LNCaP clone FGC (cell line): ENCODE measurements at regions not wholly inside any gene's neighbourhood (a gene's known extent, or its start where the extent isn't known, plus 50 kb on each side); places are given as distances from the start of the nearest gene placed in this dataset.
"Not testable (repeated sequence)": the region's sequence is repeated elsewhere in the genome, so short reads cannot be mapped to it uniquely, and the experiment has no call there.

Source experiments
- DNase-seq: peaks from one replicate; pipeline ENCODE4 v3.0.0-alpha.2; 2011; ENCODE audit warnings: low read depth
- H3K4me3 ChIP-seq: 2 replicates; pipeline ENCODE4 v1.5.1; 2011; ENCODE audit warnings: mild to moderate bottlenecking, low read depth, low read length, control low read depth
- CTCF ChIP-seq: IDR thresholded peaks from 2 replicates; pipeline ENCODE4 v1.5.1; 2012; ENCODE audit warnings: mild to moderate bottlenecking; ENCODE audit not compliant: control insufficient read depth, insufficient read depth; ENCODE audit errors: extremely low read depth

- peak; percentile 87 for TF ChIP-seq CTCF
- H3K4me3 ChIP-seq = no peak overlapping the region
- peak; percentile 18 for DNase-seq
These were observed 83.6 kb downstream of the CCNG2 start for GRCh38 chr4:77240469-77241066.

- DNase-seq = peak; percentile 8
- TF ChIP-seq CTCF = no peak
- no peak overlapping the region for H3K4me3 ChIP-seq
These were observed 91.8 kb downstream of the CCNG2 start for GRCh38 chr4:77248805-77249204.

- TF ChIP-seq CTCF = no peak
- H3K4me3 ChIP-seq = no peak overlapping the region
- no peak for DNase-seq
These were observed 94.7 kb downstream of the CCNG2 start for GRCh38 chr4:77251751-77252150.

GRCh38 chr4:77263247-77263646 lies 106.2 kb downstream of the CCNG2 start:
- no peak for DNase-seq
- no peak for TF ChIP-seq CTCF
- H3K4me3 ChIP-seq = no peak overlapping the region

- DNase-seq, H3K4me3 ChIP-seq: not testable (repeated sequence)
These were observed 107.0 kb downstream of the CCNG2 start for GRCh38 chr4:77263976-77264375.

GRCh38 chr4:77264826-77265225 lies 107.8 kb downstream of the CCNG2 start:
- no peak for TF ChIP-seq CTCF
- no peak overlapping the region for H3K4me3 ChIP-seq
- DNase-seq = no peak

GRCh38 chr4:77268108-77268507 lies 111.1 kb downstream of the CCNG2 start:
- no peak for TF ChIP-seq CTCF
- no peak overlapping the region for H3K4me3 ChIP-seq
- no peak for DNase-seq
